ENCODE measurements at regions not wholly inside any gene's neighbourhood (a gene's known extent, or its start where the extent isn't known, plus 50 kb on each side); places are given as distances from the start of the nearest gene placed in this dataset.
A peak's percentile ranks its signal among the peaks of the same experiment; 100 is the strongest.

DNA sequence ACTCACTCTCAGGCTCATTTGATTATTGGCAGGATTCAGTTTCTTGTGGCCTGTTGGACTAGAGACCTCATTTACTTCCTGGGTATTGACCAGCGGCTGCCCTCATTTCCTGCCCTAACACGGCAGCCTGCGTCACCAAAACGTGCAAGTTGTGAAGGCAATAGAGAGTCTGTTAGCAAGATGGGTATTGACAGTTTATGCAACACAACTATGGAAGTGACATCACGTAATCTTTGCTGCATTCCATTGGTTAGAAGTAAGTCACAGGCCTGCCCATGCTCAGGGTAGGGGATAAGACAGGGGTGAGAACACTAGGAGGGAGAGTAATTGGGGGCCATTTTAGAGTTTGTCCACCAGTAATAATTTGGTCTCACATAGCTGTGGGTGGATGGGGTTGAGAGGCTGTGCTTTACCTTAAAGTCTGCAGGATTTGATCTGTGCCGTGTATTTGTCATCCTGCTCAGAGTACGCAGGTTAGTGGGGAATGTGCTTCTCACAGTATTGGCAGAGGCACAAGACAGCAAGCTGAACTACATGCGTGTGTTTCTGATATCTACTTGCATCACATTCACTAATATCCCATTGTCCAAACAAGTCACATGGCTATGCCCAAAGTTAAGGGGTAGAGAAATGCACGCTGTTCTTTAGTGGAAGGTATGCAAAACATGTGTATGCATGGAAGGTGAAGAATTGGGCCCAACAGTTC lies 83.3 kb downstream of the EDEM1 start:
- TF ChIP-seq ZNF331 (CRISPR knock-in tag; IDR thresholded peaks at IDR 0.05) (no peak), CREB1 (IDR thresholded peaks at IDR 0.05) (0 out of 2 replicates have a peak, but pooled peaks have one; percentile 11), CREB1 (CRISPR knock-in tag; IDR thresholded peaks at IDR 0.05) (no peak), MTA1 (CRISPR knock-in tag; IDR thresholded peaks at IDR 0.05; ENCODE audit: borderline replicate concordance) (no peak), AGO1 (IDR thresholded peaks at IDR 0.05; ENCODE audit: low read depth, low read length, poor library complexity, severe bottlenecking) (no peak), KLF16 (CRISPR knock-in tag; IDR thresholded peaks at IDR 0.05) (no peak), RBFOX2 (IDR thresholded peaks at IDR 0.05; ENCODE audit: low read depth, low read length) (no peak), CTCF (CRISPR knock-in tag; IDR thresholded peaks at IDR 0.05) (no peak), EP300 (IDR thresholded peaks at IDR 0.05; ENCODE audit: low read depth in 2 of 2, low read length in 2 of 2) (no peak), EP300 (CRISPR knock-in tag; IDR thresholded peaks at IDR 0.05; ENCODE audit: borderline replicate concordance) (no peak), TRIM24 (CRISPR knock-in tag; IDR thresholded peaks at IDR 0.05) (no peak), ZNF530 (CRISPR knock-in tag; IDR thresholded peaks at IDR 0.05; ENCODE audit: low read depth) (no peak)
